ENCODE measurements at regions not wholly inside any gene's neighbourhood (a gene's known extent, or its start where the extent isn't known, plus 50 kb on each side); places are given as distances from the start of the nearest gene placed in this dataset.

GRCh38 chr2:81872006-81872405 is 1567.5 kb upstream of the LRRTM1 start:
- Histone ChIP-seq H4K20me1 (ENCODE audit: insufficient read depth, low read length, poor library complexity, severe bottlenecking) (no peaks in the 10 kb centered on the region), H3K9ac (ENCODE audit: low read depth, low read length, poor library complexity, severe bottlenecking) (no peak overlapping the region), H3K4me3 (ENCODE audit: low read length, poor library complexity, severe bottlenecking) (no peak overlapping the region), H3K9me3 (ENCODE audit: insufficient read depth, low read depth, low read length) (no peaks in the 10 kb centered on the region), H3K79me2 (ENCODE audit: insufficient read depth, low read length) (no peaks in the 10 kb centered on the region), H2AFZ (ENCODE audit: low read length) (no peak overlapping the region), H3K27me3 (ENCODE audit: insufficient read depth, low read length, poor library complexity, severe bottlenecking) (no peaks in the 10 kb centered on the region), H3F3A (ENCODE audit: low read depth) (no peaks in the 10 kb centered on the region), H3K36me3 (ENCODE audit: insufficient read depth, low read length) (no peaks in the 10 kb centered on the region), H3K4me2 (ENCODE audit: low read depth, low read length, poor library complexity, severe bottlenecking) (no peak overlapping the region), H3K4me1 (ENCODE audit: insufficient read depth, low read length, poor library complexity, severe bottlenecking) (no peaks in the 10 kb centered on the region), H3K9me2 (replicated peaks; ENCODE audit: low read depth, low read length) (no peaks in the 10 kb centered on the region)
- TF ChIP-seq EZH2phosphoT487 (IDR thresholded peaks at IDR 0.05; ENCODE audit: borderline replicate concordance) (no peak), CTCF (conservative IDR thresholded peaks at IDR 0.05; ENCODE audit: low read length) (no peak)

- Histone ChIP-seq H3K4me2 (ENCODE audit: low read depth, low read length, poor library complexity, severe bottlenecking) (no peak overlapping the region), H3K4me1 (ENCODE audit: insufficient read depth, low read length, poor library complexity, severe bottlenecking) (no peaks in the 10 kb centered on the region), H3K9ac (ENCODE audit: low read depth, low read length, poor library complexity, severe bottlenecking) (no peak overlapping the region), H2AFZ (ENCODE audit: low read length) (no peak overlapping the region), H3K79me2 (ENCODE audit: insufficient read depth, low read length) (no peaks in the 10 kb centered on the region), H3K27me3 (ENCODE audit: insufficient read depth, low read length, poor library complexity, severe bottlenecking) (no peaks in the 10 kb centered on the region), H3K4me3 (ENCODE audit: low read length, poor library complexity, severe bottlenecking) (no peak overlapping the region), H4K20me1 (ENCODE audit: insufficient read depth, low read length, poor library complexity, severe bottlenecking) (no peaks in the 10 kb centered on the region), H3K9me3 (ENCODE audit: insufficient read depth, low read depth, low read length) (no peaks in the 10 kb centered on the region), H3K9me2 (replicated peaks; ENCODE audit: low read depth, low read length) (no peaks in the 10 kb centered on the region), H3K36me3 (ENCODE audit: insufficient read depth, low read length) (no peaks in the 10 kb centered on the region), H3F3A (ENCODE audit: low read depth) (no peaks in the 10 kb centered on the region)
- TF ChIP-seq EZH2phosphoT487 (IDR thresholded peaks at IDR 0.05; ENCODE audit: borderline replicate concordance) (no peak), CTCF (conservative IDR thresholded peaks at IDR 0.05; ENCODE audit: low read length) (no peak)
Observed at GRCh38 chr2:81870119-81870518, 1565.6 kb upstream of the LRRTM1 start.

GRCh38 chr2:81858998-81859397 is 1554.4 kb upstream of the LRRTM1 start:
- H3K27me3 ChIP-seq (ENCODE audit: insufficient read depth, low read length, poor library complexity, severe bottlenecking), result no peaks in the 10 kb centered on the region
- no peaks in the 10 kb centered on the region for H3K4me1 ChIP-seq (ENCODE audit: insufficient read depth, low read length, poor library complexity, severe bottlenecking)
- H2AFZ ChIP-seq (ENCODE audit: low read length), result no peak overlapping the region
- H3F3A ChIP-seq (ENCODE audit: low read depth), result no peaks in the 10 kb centered on the region
- no peak overlapping the region for H3K9ac ChIP-seq (ENCODE audit: low read depth, low read length, poor library complexity, severe bottlenecking)
- H4K20me1 ChIP-seq (ENCODE audit: insufficient read depth, low read length, poor library complexity, severe bottlenecking), result no peaks in the 10 kb centered on the region
- no peaks in the 10 kb centered on the region for H3K9me3 ChIP-seq (ENCODE audit: insufficient read depth, low read depth, low read length)
- no peaks in the 10 kb centered on the region for H3K36me3 ChIP-seq (ENCODE audit: insufficient read depth, low read length)
- no peak overlapping the region for H3K4me3 ChIP-seq (ENCODE audit: low read length, poor library complexity, severe bottlenecking)
- TF ChIP-seq CTCF (conservative IDR thresholded peaks at IDR 0.05; ENCODE audit: low read length), result no peak
- H3K79me2 ChIP-seq (ENCODE audit: insufficient read depth, low read length), result no peaks in the 10 kb centered on the region
- no peak overlapping the region for H3K4me2 ChIP-seq (ENCODE audit: low read depth, low read length, poor library complexity, severe bottlenecking)
- no peaks in the 10 kb centered on the region for H3K9me2 ChIP-seq (replicated peaks; ENCODE audit: low read depth, low read length)

Data from Loucy (cell line).